GM21529 (cell line): ENCODE measurements at regions not wholly inside any gene's neighbourhood (a gene's known extent, or its start where the extent isn't known, plus 50 kb on each side); places are given as distances from the start of the nearest gene placed in this dataset.

Experiments used
- ATAC-seq: cut with Tn5 transposase; IDR thresholded peaks from one replicate; pipeline ENCODE4 v1.9.1; 2021; ENCODE audit not compliant: unreplicated experiment

DNA sequence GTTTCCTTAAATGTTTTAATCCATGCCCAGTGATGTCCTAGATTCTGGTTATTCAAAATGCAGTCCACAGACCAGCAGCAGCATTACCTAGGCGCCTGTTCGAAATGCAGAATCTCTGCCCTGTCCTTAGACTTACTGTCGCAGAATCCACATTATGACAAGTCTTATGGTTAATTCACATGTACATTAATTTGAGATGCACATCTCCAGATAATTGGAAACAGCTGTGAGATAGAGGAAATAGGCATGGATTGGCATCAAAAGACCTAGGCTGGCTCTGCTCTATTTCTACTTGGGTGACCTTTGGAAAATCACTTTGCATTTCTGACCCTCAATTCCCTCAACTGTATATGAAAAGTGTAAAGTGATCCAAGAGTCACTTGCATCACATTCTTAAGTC, 700.7 kb downstream of the DIAPH3 start:
- ATAC-seq, result no peak

DNA sequence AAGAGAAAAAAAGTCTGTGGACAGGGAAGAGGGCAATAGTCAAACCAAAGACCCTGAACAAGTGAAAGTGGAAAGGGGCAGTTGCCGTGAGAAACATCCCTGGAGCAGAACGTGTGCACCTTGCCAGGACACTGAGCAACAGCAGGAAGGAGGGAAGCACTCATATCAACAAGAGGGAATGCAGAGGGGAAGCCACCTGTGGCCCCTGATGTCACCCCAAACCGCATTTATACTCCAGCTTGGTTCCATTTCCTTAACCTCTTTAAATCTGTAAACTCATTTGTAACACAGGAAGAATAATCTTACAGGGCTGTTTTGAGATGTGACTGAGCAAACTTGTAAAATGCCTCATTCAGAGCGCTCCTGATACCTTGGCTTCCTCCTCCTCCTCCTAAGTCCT, 698.8 kb downstream of the DIAPH3 start:
- ATAC-seq, result no peak

GRCh38 chr13:59468396-59468795, 695.3 kb downstream of the DIAPH3 start:
- ATAC-seq, result no peak

- no peak for ATAC-seq
These were observed 692.6 kb downstream of the DIAPH3 start for GRCh38 chr13:59471106-59471505.

- no peak for ATAC-seq
These were observed 691.6 kb downstream of the DIAPH3 start for GRCh38 chr13:59472134-59472533.

DNA sequence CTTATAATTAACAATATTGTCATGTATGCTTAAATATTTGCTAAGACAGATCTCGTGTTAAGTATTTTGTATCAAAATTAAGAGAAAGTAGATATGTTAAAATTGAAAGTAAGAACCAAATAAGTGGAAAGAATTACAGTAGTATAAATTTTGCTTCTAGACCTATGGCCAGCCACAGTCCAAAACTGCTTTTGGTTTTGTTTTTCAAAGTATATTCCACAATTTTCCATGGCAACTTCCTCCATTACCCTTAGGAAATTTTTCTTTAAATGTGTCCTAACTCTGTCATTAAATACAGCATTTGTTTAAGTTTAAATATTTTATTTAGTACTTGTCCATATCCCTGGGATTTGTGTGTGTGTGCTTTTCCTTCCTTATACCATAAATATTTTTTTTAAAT, 689.0 kb downstream of the DIAPH3 start:
- no peak for ATAC-seq

DNA sequence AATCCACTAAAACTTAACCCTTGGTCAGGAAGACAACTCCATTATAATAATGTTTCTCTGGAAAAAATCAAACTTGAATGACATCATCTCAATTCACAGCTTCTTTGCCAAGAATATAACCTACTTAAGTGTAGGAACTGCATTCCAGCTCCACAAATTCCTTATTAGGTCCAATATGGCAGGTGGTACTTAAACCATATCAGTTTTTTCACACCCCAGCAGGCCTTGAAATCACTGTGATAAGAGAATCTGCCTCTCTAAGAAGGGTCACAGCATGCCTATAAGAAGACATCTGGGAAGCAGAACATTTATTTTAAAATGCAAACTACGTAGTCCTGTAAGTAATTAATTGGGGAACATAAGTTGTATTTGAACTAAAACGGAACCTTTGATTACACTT, 687.8 kb downstream of the DIAPH3 start:
- ATAC-seq, result no peak

- no peak for ATAC-seq
These were observed 687.4 kb downstream of the DIAPH3 start for GRCh38 chr13:59476366-59476765.

- ATAC-seq, result no peak
These were observed 686.7 kb downstream of the DIAPH3 start for GRCh38 chr13:59477011-59477410.

- no peak for ATAC-seq
These were observed 684.8 kb downstream of the DIAPH3 start for GRCh38 chr13:59478908-59479307.

DNA sequence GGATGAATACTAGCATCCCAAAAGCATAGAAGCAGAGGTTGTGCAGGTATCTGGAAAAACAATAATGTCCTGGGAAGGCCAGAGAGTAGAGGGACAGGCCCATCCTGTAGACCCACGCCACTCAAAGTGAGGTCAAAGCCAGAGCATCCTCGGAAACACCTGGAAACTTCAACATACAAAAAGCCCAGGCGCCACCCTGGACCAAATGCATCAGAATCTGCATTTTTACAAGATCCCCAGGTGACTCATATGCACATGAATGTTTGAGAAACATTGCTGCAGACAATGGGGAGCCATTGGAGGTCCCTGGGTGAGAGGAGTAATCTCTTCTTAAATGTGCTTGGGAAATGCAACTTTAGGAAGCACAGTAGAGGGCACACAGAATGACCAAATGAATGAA, 684.1 kb downstream of the DIAPH3 start:
- no peak for ATAC-seq

DNA sequence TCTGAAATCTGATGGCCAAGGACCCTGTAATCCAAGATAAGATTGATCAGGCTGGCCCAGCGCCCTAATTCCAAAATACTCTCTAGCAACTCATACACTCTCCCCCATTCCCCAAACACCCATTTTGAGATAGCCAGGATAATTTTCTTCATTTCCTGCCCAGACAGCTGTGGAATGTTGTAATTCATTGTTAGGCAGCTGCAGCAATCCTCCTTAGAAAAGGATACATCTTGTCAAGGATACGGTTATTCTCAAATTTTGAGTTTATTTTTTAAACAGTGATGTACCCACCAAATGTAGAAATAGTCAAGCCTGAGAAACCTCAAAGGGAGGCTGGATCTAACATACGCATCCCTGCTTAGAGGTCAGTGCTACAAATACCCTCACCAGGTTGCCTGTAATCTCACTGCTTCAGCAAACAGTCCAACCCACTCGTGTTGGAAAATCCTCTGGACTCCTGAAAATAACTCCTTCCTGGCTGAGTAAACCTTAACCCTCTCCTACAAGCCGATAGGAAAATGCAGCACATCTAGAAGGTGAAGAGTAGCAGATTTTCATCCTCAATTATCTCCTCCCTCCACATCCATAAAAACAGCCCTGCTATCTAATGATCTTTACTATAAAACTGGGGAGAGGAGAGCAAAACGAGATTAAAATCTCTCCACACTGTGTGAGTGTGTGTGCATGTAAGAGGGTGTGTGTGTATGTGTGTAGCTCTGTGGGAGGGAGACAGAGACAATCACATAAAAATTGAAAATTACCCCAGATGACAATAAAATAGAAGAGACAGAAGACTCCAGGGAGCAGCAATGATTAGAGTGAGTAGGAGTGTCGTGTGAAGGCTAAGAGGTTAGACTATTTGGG, 683.1 kb downstream of the DIAPH3 start:
- no peak for ATAC-seq

- no peak for ATAC-seq
These were observed 680.1 kb downstream of the DIAPH3 start for GRCh38 chr13:59483501-59484145.

- ATAC-seq, result no peak
These were observed 675.8 kb downstream of the DIAPH3 start for GRCh38 chr13:59487883-59488282.

- ATAC-seq, result no peak
These were observed 675.3 kb downstream of the DIAPH3 start for GRCh38 chr13:59488436-59488835.

DNA sequence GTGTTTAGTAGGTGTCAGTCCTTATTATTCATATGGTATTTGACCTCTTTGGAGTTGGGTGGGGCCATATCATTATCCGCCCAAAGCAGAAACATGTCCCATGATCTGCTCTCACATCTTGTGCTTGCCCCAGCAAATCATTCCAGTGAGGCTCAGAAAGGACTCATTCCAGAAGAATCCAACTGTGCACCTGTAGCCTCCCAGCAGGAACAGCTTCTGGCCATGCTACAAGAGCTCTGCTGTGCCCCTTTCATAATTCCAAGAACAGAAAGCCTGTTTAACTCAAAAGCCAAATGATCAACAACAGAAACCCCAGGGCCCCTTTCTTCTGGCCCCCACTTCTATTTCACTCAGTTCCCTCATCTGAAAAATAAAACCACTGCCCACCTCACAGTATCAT, 673.1 kb downstream of the DIAPH3 start:
- ATAC-seq, result no peak

DNA sequence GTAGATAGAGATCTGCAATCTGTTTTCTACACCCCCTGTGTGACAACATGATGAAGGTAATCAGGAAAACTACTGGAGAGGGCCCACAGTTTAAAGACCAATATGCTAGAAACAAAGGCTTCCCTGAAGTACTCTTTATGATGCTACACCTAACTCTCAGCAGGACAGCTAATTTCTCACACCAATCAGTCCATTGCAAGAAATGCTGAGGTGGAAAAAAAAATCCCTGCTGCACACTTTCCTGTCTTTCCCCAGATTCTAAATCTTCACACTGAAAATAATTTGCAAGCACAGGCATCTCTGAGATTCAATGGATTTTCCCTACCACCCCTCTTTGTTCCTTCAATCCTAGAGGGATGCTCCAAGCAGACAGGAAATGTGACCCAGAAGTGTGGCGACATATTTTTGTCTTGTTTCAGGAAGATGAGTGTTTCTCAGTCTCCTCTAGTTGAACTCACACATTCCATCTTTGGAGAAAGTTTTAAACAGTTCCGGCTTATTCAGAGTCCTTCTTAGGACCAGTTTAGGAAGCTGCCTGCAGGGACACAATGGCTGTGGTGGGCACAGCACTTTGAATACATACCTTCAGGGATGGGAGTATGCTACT, 671.6 kb downstream of the DIAPH3 start:
- no peak for ATAC-seq

DNA sequence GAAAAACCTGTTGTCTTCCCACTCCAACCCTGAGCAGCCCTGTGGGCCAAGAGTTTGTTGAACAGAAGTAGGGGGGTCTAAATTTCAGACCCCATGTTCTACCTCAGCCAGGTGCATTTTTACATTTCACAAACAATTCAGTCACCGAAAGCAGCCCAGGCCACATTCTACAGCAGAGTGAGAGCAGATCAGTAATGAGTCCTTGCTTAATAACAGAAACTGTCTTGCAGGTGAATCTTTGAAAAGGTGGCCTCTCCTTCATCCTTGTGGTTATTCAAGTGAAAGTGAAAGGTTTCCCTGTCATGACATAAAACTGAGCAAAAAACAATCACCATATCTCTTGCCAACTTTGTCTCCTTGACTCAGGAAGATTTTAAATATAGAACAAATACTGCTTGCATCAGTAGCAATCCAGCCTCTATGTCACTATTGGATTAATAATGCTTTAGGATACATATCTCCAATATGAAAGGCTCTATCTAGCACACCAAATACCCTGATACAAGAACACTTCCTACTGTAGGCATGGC, 670.2 kb downstream of the DIAPH3 start:
- no peak for ATAC-seq

DNA sequence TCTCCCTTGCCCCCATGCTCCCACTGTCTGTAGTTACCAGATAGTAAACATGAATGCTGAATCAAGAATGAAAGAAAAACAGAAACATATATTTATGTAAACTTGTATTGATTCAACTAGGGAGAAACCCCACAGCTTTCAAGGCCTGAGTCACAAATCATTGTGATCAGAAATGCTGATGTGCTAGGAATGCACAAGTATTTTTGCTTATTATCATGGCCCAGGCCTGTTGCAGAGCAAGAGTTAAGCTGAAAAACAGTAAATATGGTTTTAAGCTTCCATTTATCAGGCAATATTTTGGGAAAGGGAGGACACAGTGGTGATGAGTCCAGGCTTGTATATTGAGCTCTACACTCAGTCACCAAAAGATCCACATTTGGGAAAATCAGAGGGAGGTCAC, 669.6 kb downstream of the DIAPH3 start:
- no peak for ATAC-seq

GRCh38 chr13:59494560-59494970, 669.2 kb downstream of the DIAPH3 start:
- no peak for ATAC-seq

- no peak for ATAC-seq
These were observed 668.4 kb downstream of the DIAPH3 start for GRCh38 chr13:59495299-59495698.
